ENCODE measurements at regions not wholly inside any gene's neighbourhood (a gene's known extent, or its start where the extent isn't known, plus 50 kb on each side); places are given as distances from the start of the nearest gene placed in this dataset.

DNA sequence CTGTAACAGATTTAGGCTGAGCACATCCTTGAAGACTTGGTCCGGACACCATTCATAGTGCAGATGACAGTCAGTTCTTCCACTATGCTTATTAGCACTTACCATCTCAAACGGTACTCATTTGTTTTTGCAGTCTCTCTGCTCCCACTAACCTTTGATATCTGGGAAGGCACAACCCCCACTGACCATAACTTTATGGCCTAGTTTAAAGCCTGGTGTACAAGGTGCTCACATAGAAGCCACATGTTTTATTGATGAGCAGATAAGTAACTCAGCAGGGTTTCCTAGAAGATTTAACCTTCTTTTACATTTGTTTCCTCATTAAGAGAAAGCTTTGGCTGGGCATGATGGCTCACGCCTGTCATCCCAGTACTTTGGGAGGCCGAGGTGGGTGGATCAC, 119.3 kb upstream of the MAGI3 start:
- TF ChIP-seq, protein P1, sequence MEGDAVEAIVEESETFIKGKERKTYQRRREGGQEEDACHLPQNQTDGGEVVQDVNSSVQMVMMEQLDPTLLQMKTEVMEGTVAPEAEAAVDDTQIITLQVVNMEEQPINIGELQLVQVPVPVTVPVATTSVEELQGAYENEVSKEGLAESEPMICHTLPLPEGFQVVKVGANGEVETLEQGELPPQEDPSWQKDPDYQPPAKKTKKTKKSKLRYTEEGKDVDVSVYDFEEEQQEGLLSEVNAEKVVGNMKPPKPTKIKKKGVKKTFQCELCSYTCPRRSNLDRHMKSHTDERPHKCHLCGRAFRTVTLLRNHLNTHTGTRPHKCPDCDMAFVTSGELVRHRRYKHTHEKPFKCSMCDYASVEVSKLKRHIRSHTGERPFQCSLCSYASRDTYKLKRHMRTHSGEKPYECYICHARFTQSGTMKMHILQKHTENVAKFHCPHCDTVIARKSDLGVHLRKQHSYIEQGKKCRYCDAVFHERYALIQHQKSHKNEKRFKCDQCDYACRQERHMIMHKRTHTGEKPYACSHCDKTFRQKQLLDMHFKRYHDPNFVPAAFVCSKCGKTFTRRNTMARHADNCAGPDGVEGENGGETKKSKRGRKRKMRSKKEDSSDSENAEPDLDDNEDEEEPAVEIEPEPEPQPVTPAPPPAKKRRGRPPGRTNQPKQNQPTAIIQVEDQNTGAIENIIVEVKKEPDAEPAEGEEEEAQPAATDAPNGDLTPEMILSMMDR (conservative IDR thresholded peaks at IDR 0.05), result no peak
- TF ChIP-seq ZFX (IDR thresholded peaks at IDR 0.05), result no peak
